Loucy (cell line): ENCODE measurements at regions not wholly inside any gene's neighbourhood (a gene's known extent, or its start where the extent isn't known, plus 50 kb on each side); places are given as distances from the start of the nearest gene placed in this dataset.

ENCODE experiments used
- H2AFZ ChIP-seq: fragments of 200-600 bp; sonication (generic); 2 replicates; pipeline ENCODE4 v1.6.0; 2016; ENCODE audit warnings: antibody characterized with exemption, mild to moderate bottlenecking, low read length, moderate library complexity
- H3F3A ChIP-seq: fragments of 200-600 bp; 2 replicates; pipeline ENCODE4 v1.6.0; 2016; ENCODE audit warnings: antibody characterized with exemption, low read depth, mild to moderate bottlenecking
- H3K27me3 ChIP-seq: fragments of 200-600 bp; sonication (generic); 2 replicates; pipeline ENCODE4 v1.6.1; 2014; ENCODE audit warnings: low read length, mild to moderate bottlenecking; ENCODE audit not compliant: insufficient read depth, poor library complexity, severe bottlenecking
- H3K36me3 ChIP-seq: fragments of 200-600 bp; sonication (generic); 2 replicates; pipeline ENCODE4 v1.6.1; 2016; ENCODE audit warnings: low read length; ENCODE audit not compliant: insufficient read depth
- H3K4me1 ChIP-seq: fragments of 200-600 bp; sonication (generic); 2 replicates; pipeline ENCODE4 v1.5.1; 2014; ENCODE audit warnings: low read length, mild to moderate bottlenecking; ENCODE audit not compliant: insufficient read depth, poor library complexity, severe bottlenecking
- H3K4me2 ChIP-seq: fragments of 200-600 bp; sonication (generic); 2 replicates; pipeline ENCODE4 v1.6.0; 2014; ENCODE audit warnings: antibody characterized with exemption, low read length, low read depth, mild to moderate bottlenecking; ENCODE audit not compliant: poor library complexity, severe bottlenecking
- H3K4me3 ChIP-seq: fragments of 200-600 bp; sonication (generic); 2 replicates; pipeline ENCODE4 v1.5.1; 2014; ENCODE audit warnings: low read length, mild to moderate bottlenecking, mixed read lengths; ENCODE audit not compliant: poor library complexity, severe bottlenecking
- H3K79me2 ChIP-seq: fragments of 200-600 bp; sonication (generic); 2 replicates; pipeline ENCODE4 v1.6.1; 2014; ENCODE audit warnings: low read length; ENCODE audit not compliant: insufficient read depth
- H3K9ac ChIP-seq: fragments of 200-600 bp; sonication (generic); 2 replicates; pipeline ENCODE4 v1.6.0; 2014; ENCODE audit warnings: mild to moderate bottlenecking, low read depth, low read length, moderate library complexity; ENCODE audit not compliant: poor library complexity, severe bottlenecking
- H3K9me2 ChIP-seq: fragments of 200-600 bp; sonication (generic); replicated peaks from 2 replicates; pipeline ENCODE4 v1.6.1; 2016; ENCODE audit warnings: low read depth, low read length, mixed read lengths
- H3K9me3 ChIP-seq: fragments of 200-600 bp; sonication (generic); 2 replicates; pipeline ENCODE4 v1.6.1; 2014; ENCODE audit warnings: mild to moderate bottlenecking, antibody characterized with exemption, low read length, low read depth; ENCODE audit not compliant: insufficient read depth
- H4K20me1 ChIP-seq: fragments of 200-600 bp; sonication (generic); 2 replicates; pipeline ENCODE4 v1.6.0; 2014; ENCODE audit warnings: antibody characterized with exemption, low read length, mild to moderate bottlenecking; ENCODE audit not compliant: insufficient read depth, poor library complexity, severe bottlenecking
- EZH2phosphoT487 ChIP-seq: fragments of 200-600 bp; IDR thresholded peaks from 2 replicates; pipeline ENCODE4 v1.6.1; 2018; ENCODE audit warnings: antibody characterized with exemption, mild to moderate bottlenecking, moderate library complexity, borderline replicate concordance
- TF ChIP-seq, protein P1 (sequence below): fragments of 200-600 bp; sonication (generic); conservative IDR thresholded peaks from 2 replicates; pipeline ENCODE4 v1.5.1; 2014; ENCODE audit warnings: mild to moderate bottlenecking, antibody characterized with exemption, low read length

- H3K27me3 ChIP-seq: no peaks in the 10 kb centered on the region
- no peaks in the 10 kb centered on the region for H3K4me1 ChIP-seq
- no peaks in the 10 kb centered on the region for H3K9me2 ChIP-seq
- no peaks in the 10 kb centered on the region for H3F3A ChIP-seq
- H3K9me3 ChIP-seq: no peaks in the 10 kb centered on the region
- no peaks in the 10 kb centered on the region for H3K36me3 ChIP-seq
- no peak overlapping the region for H3K4me3 ChIP-seq
- no peaks in the 10 kb centered on the region for H4K20me1 ChIP-seq
- no peak overlapping the region for H3K9ac ChIP-seq
- no peaks in the 10 kb centered on the region for H3K79me2 ChIP-seq
- no peak for TF ChIP-seq EZH2phosphoT487
- TF ChIP-seq, protein P1, sequence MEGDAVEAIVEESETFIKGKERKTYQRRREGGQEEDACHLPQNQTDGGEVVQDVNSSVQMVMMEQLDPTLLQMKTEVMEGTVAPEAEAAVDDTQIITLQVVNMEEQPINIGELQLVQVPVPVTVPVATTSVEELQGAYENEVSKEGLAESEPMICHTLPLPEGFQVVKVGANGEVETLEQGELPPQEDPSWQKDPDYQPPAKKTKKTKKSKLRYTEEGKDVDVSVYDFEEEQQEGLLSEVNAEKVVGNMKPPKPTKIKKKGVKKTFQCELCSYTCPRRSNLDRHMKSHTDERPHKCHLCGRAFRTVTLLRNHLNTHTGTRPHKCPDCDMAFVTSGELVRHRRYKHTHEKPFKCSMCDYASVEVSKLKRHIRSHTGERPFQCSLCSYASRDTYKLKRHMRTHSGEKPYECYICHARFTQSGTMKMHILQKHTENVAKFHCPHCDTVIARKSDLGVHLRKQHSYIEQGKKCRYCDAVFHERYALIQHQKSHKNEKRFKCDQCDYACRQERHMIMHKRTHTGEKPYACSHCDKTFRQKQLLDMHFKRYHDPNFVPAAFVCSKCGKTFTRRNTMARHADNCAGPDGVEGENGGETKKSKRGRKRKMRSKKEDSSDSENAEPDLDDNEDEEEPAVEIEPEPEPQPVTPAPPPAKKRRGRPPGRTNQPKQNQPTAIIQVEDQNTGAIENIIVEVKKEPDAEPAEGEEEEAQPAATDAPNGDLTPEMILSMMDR: no peak
- H2AFZ ChIP-seq: no peak overlapping the region
- no peak overlapping the region for H3K4me2 ChIP-seq
These were observed 1215.0 kb upstream of the TENM4 start for GRCh38 chr11:80655834-80656233.

DNA sequence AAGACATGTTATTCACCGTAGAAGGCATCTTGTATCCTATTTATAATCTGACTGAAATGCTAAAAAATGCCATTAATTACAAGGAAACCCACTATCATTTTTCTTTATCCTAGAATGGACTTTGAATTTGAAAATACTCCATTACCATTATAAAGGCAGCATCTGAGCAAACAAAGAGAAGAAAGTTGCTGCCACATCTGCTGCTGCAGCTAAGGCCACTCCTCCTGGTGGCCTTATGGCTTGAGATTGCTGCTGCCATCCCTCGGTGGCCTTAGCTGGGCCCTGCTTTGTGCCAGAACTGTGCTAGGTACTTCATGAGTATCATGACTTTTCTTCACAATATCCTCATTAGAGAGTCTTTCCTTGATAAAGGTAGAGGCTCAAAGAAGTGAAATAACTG, 1210.1 kb upstream of the TENM4 start:
- no peaks in the 10 kb centered on the region for H3K36me3 ChIP-seq
- no peaks in the 10 kb centered on the region for H3K79me2 ChIP-seq
- H4K20me1 ChIP-seq: no peaks in the 10 kb centered on the region
- H3K4me1 ChIP-seq: no peaks in the 10 kb centered on the region
- no peak overlapping the region for H3K4me3 ChIP-seq
- TF ChIP-seq, protein P1: no peak
- TF ChIP-seq EZH2phosphoT487: no peak
- H3K9me3 ChIP-seq: no peaks in the 10 kb centered on the region
- no peaks in the 10 kb centered on the region for H3K27me3 ChIP-seq
- H3K9me2 ChIP-seq: no peaks in the 10 kb centered on the region
- no peak overlapping the region for H3K9ac ChIP-seq
- no peak overlapping the region for H3K4me2 ChIP-seq
- H2AFZ ChIP-seq: no peak overlapping the region
- no peaks in the 10 kb centered on the region for H3F3A ChIP-seq

- no peak overlapping the region for H2AFZ ChIP-seq
- no peaks in the 10 kb centered on the region for H3K36me3 ChIP-seq
- no peaks in the 10 kb centered on the region for H3K79me2 ChIP-seq
These were observed 1208.4 kb upstream of the TENM4 start for GRCh38 chr11:80649186-80649585.

More at GRCh38 chr11:80649186-80649585, 1208.4 kb upstream of the TENM4 start:
- H3K4me2 ChIP-seq: no peak overlapping the region
- H4K20me1 ChIP-seq: no peaks in the 10 kb centered on the region
- no peak for TF ChIP-seq EZH2phosphoT487
- TF ChIP-seq, protein P1: no peak
- no peaks in the 10 kb centered on the region for H3F3A ChIP-seq
- H3K27me3 ChIP-seq: no peaks in the 10 kb centered on the region
- no peaks in the 10 kb centered on the region for H3K4me1 ChIP-seq
- H3K4me3 ChIP-seq: no peak overlapping the region
- no peaks in the 10 kb centered on the region for H3K9me2 ChIP-seq
- no peaks in the 10 kb centered on the region for H3K9me3 ChIP-seq
- H3K9ac ChIP-seq: no peak overlapping the region
